K562 (cell line): ENCODE measurements at regions not wholly inside any gene's neighbourhood (a gene's known extent, or its start where the extent isn't known, plus 50 kb on each side); places are given as distances from the start of the nearest gene placed in this dataset.

Experiments used
- DPF2 ChIP-seq: fragments of 450-650 bp; IDR thresholded peaks from 2 replicates; pipeline ENCODE4 v1.6.1; 2016
- POLR2A ChIP-seq: fragments of 450-650 bp; conservative IDR thresholded peaks from 2 replicates; pipeline ENCODE4 v1.6.1; 2016
- SETDB1 ChIP-seq: IDR thresholded peaks from one replicate; pipeline ENCODE4 v1.6.1; 2012; ENCODE audit warnings: low read length, control low read depth, inconsistent platforms
- SMARCE1 ChIP-seq: fragments of 450-650 bp; IDR thresholded peaks from 2 replicates; pipeline ENCODE4 v1.7.1; 2016; ENCODE audit warnings: mild to moderate bottlenecking
- TAF1 ChIP-seq: IDR thresholded peaks from 2 replicates; pipeline ENCODE4 v1.6.1; 2011; ENCODE audit warnings: mild to moderate bottlenecking, low read length, moderate library complexity; ENCODE audit not compliant: insufficient read depth, control insufficient read depth, severe bottlenecking; ENCODE audit errors: extremely low read depth
- TF ChIP-seq, protein P1 (sequence below), 3 experiments: IDR thresholded peaks in 2 of 3; conservative IDR thresholded peaks in 1 of 3; 2 replicates each; pipeline ENCODE4 v1.5.1; 2011 to 2012; ENCODE audit warnings: low read length in 3 of 3, mild to moderate bottlenecking in 3 of 3, control low read depth in 2 of 3, improper control_type of control experiment in 1 of 3, inconsistent platforms in 1 of 3, low read depth in 1 of 3, mixed read lengths in 1 of 3, moderate library complexity in 1 of 3; ENCODE audit not compliant: insufficient read depth in 2 of 3
- TF ChIP-seq, protein P2 (sequence below): sonication (generic); formaldehyde crosslinking; IDR thresholded peaks from 2 replicates; pipeline ENCODE4 v1.8.1; 2022; ENCODE audit warnings: missing genetic modification reagents

DNA sequence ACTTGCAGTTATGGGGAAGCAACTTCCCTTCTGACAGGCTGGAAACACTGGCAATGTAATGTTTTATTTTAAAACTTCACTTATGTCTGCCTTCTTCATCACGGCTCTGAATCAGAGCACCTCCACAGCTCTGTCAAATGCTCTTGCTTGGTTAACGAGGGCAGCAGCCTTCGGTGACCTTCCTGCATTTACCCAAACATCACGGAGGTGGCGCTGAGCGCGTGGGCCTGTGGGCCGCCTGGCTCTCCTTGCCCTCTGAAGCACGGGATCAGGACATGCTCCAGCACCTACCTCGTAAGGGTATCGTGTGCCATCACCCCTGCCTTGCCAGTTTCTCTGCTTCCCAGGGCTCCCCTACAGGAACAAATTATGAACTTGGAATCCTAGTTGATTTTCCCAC lies 310.0 kb downstream of the TEX29 start:
- no peak for TF ChIP-seq TAF1
- TF ChIP-seq DPF2: no peak
- no peak for TF ChIP-seq POLR2A
- TF ChIP-seq, protein P1, sequence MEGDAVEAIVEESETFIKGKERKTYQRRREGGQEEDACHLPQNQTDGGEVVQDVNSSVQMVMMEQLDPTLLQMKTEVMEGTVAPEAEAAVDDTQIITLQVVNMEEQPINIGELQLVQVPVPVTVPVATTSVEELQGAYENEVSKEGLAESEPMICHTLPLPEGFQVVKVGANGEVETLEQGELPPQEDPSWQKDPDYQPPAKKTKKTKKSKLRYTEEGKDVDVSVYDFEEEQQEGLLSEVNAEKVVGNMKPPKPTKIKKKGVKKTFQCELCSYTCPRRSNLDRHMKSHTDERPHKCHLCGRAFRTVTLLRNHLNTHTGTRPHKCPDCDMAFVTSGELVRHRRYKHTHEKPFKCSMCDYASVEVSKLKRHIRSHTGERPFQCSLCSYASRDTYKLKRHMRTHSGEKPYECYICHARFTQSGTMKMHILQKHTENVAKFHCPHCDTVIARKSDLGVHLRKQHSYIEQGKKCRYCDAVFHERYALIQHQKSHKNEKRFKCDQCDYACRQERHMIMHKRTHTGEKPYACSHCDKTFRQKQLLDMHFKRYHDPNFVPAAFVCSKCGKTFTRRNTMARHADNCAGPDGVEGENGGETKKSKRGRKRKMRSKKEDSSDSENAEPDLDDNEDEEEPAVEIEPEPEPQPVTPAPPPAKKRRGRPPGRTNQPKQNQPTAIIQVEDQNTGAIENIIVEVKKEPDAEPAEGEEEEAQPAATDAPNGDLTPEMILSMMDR (IDR thresholded peaks at IDR 0.05 in 2 of 3, conservative IDR thresholded peaks at IDR 0.05 in 1 of 3; ENCODE audit: insufficient read depth in 2 of 3, low read depth in 1 of 3, low read length in 3 of 3): no peak
- TF ChIP-seq, protein P2, sequence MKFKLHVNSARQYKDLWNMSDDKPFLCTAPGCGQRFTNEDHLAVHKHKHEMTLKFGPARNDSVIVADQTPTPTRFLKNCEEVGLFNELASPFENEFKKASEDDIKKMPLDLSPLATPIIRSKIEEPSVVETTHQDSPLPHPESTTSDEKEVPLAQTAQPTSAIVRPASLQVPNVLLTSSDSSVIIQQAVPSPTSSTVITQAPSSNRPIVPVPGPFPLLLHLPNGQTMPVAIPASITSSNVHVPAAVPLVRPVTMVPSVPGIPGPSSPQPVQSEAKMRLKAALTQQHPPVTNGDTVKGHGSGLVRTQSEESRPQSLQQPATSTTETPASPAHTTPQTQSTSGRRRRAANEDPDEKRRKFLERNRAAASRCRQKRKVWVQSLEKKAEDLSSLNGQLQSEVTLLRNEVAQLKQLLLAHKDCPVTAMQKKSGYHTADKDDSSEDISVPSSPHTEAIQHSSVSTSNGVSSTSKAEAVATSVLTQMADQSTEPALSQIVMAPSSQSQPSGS: no peak
- TF ChIP-seq SMARCE1: no peak
- no peak for TF ChIP-seq SETDB1
